Smooth muscle cell (in vitro differentiated cells): ENCODE measurements at regions not wholly inside any gene's neighbourhood (a gene's known extent, or its start where the extent isn't known, plus 50 kb on each side); places are given as distances from the start of the nearest gene placed in this dataset.

ENCODE experiments used
- DNase-seq: peaks from one replicate; lab custom pipeline; 2025; ENCODE audit not compliant: unreplicated experiment; lab: John Stamatoyannopoulos, UW
- H2AFZ ChIP-seq: fragments of 200-600 bp; sonication (generic); 2 replicates; pipeline ENCODE4 v1.6.0; 2016; ENCODE audit warnings: antibody characterized with exemption, low read depth, mild to moderate bottlenecking
- H3F3A ChIP-seq: fragments of 200-600 bp; sonication (generic); 2 replicates; pipeline ENCODE4 v1.6.0; 2017; ENCODE audit warnings: antibody characterized with exemption, low read depth
- H3K27ac ChIP-seq: fragments of 200-600 bp; sonication (generic); 2 replicates; pipeline ENCODE4 v1.5.1; 2016; ENCODE audit warnings: low read depth, mild to moderate bottlenecking
- H3K27me3 ChIP-seq: fragments of 200-600 bp; sonication (generic); 2 replicates; pipeline ENCODE4 v1.6.1; 2016; ENCODE audit warnings: low read depth, mild to moderate bottlenecking
- H3K36me3 ChIP-seq: fragments of 200-600 bp; sonication (generic); 2 replicates; pipeline ENCODE4 v1.5.1; 2016; ENCODE audit warnings: low read depth
- H3K4me1 ChIP-seq: fragments of 200-600 bp; sonication (generic); 2 replicates; pipeline ENCODE4 v1.5.1; 2016; ENCODE audit warnings: low read depth
- H3K4me2 ChIP-seq: fragments of 200-600 bp; sonication (generic); 2 replicates; pipeline ENCODE4 v1.6.0; 2016; ENCODE audit warnings: mild to moderate bottlenecking
- H3K4me3 ChIP-seq: fragments of 200-600 bp; sonication (generic); 2 replicates; pipeline ENCODE4 v1.5.1; 2016; ENCODE audit warnings: mild to moderate bottlenecking
- H3K79me2 ChIP-seq: fragments of 200-600 bp; sonication (generic); 2 replicates; pipeline ENCODE4 v1.6.0; 2016; ENCODE audit warnings: low read depth, mild to moderate bottlenecking
- H3K9ac ChIP-seq: fragments of 200-600 bp; sonication (generic); 2 replicates; pipeline ENCODE4 v1.6.0; 2016; ENCODE audit warnings: low read depth
- H3K9me3 ChIP-seq: fragments of 200-600 bp; sonication (generic); replicated peaks from 2 replicates; pipeline ENCODE4 v1.5.1; 2016; ENCODE audit warnings: low read depth
- H4K20me1 ChIP-seq: fragments of 200-600 bp; sonication (generic); 2 replicates; pipeline ENCODE4 v1.6.0; 2016; ENCODE audit warnings: low read depth
- WGBS: methylation state at CpG from one replicate; pipeline ENCODE4 v1.1.7; 2016; ENCODE audit warnings: low lambda C conversion rate; 5-methylcytosine and 5-hydroxymethylcytosine counted together
- TF ChIP-seq, protein P1 (sequence below): fragments of 200-600 bp; sonication (generic); IDR thresholded peaks from 2 replicates; pipeline ENCODE4 v1.5.1; 2017; ENCODE audit warnings: borderline replicate concordance, mild to moderate bottlenecking, antibody characterized with exemption; ENCODE audit not compliant: insufficient read depth, poor library complexity, severe bottlenecking

DNA sequence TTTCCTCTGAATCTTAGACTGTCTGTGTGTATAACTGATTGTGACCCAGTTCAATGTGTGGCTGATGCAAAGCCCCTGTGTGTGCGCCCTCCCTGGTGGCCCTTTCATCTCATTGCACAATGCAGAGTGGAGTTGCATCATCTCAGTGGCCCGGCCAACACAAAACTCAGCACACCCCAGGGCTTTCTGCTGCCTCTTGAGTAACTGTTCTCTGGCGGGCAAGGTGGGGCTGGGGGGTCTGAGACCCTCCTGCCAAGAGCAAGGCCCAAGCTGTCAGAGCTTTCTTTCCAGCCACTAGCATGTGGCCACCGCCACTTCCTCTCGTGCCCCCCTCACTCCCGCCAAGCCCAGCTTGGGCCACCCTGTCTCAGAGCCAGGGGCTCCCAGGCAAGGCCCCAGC lies 80.7 kb upstream of the ALDH1L1 start:
- TF ChIP-seq, protein P1, sequence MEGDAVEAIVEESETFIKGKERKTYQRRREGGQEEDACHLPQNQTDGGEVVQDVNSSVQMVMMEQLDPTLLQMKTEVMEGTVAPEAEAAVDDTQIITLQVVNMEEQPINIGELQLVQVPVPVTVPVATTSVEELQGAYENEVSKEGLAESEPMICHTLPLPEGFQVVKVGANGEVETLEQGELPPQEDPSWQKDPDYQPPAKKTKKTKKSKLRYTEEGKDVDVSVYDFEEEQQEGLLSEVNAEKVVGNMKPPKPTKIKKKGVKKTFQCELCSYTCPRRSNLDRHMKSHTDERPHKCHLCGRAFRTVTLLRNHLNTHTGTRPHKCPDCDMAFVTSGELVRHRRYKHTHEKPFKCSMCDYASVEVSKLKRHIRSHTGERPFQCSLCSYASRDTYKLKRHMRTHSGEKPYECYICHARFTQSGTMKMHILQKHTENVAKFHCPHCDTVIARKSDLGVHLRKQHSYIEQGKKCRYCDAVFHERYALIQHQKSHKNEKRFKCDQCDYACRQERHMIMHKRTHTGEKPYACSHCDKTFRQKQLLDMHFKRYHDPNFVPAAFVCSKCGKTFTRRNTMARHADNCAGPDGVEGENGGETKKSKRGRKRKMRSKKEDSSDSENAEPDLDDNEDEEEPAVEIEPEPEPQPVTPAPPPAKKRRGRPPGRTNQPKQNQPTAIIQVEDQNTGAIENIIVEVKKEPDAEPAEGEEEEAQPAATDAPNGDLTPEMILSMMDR = no peak
- H3K9ac ChIP-seq = no peak overlapping the region
- H2AFZ ChIP-seq = no peak overlapping the region
- H3K4me3 ChIP-seq = no peak overlapping the region
- no peaks in the 10 kb centered on the region for H3K4me1 ChIP-seq
- no peak for DNase-seq
- no peak overlapping the region for H3K4me2 ChIP-seq
- 61% methylated on average over 6 of the region's 6 CpGs for WGBS
- H3K36me3 ChIP-seq = no peaks in the 10 kb centered on the region
- no peaks in the 10 kb centered on the region for H4K20me1 ChIP-seq
- H3K27me3 ChIP-seq = no peaks in the 10 kb centered on the region
- no peaks in the 10 kb centered on the region for H3K9me3 ChIP-seq
- H3K79me2 ChIP-seq = no peaks in the 10 kb centered on the region
- H3K27ac ChIP-seq = no peak overlapping the region
- no peaks in the 10 kb centered on the region for H3F3A ChIP-seq

DNA sequence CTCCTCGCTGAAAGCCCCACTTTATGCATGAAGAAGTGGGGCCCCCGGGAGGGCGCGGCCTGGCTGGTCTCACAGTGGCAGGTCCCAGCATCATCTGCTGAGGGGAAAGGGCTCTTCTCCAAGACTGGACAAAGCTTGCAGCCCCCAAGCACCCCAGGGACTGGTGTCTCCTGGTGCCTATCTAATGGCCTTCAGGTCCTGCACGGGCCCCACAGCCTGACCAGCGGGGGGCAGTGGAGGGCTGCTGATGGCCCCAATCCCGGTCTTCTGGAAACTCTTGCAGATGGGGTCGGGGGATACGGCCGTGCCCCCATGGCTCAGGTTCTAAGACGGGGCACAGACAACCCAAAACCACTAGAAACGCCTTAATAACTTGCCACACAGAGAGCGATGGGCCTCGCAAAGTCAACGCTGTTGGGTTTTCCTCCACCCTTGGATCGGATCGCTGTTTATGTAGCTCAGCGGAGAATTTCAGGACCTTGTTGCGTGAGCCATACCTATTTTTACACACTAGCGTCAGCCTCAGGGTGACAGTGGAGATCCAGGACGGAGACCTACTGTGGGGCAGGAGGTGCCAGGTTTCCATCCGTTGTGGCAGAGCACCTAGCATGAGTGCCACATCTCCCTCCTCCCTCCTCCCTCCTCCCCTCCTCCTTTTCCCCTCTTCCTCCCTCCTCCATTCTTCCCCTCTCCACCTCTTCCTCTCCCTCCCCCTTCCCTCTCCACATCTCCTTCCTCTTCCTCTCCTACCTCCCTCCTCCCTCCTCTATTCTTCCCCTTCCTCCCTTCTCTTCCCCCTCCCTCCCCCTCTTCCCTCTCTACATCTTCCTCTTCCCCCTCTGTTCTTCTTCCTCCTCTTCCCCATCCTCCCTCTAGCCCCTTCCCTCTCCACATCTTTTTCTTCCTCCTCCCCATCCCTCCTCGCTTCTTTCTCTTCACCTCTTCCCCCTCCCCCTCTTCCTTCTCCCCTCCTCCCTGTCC lies 79.3 kb upstream of the ALDH1L1 start:
- WGBS = 64% methylated on average over 22 of the region's 23 CpGs
- Histone ChIP-seq H3K4me2 (no peak overlapping the region), H3K4me3 (no peak overlapping the region), H3F3A (no peaks in the 10 kb centered on the region), H3K79me2 (no peaks in the 10 kb centered on the region), H4K20me1 (no peaks in the 10 kb centered on the region), H3K27me3 (no peaks in the 10 kb centered on the region), H3K9me3 (no peaks in the 10 kb centered on the region), H3K4me1 (no peaks in the 10 kb centered on the region), H3K27ac (no peak overlapping the region), H3K9ac (no peak overlapping the region), H3K36me3 (no peaks in the 10 kb centered on the region), H2AFZ (no peak overlapping the region)
- DNase-seq = no peak
- TF ChIP-seq, protein P1 = peak; percentile 42

- H3K9me3 ChIP-seq = no peaks in the 10 kb centered on the region
- H3K4me2 ChIP-seq = no peak overlapping the region
- no peak overlapping the region for H3K4me3 ChIP-seq
- WGBS = 44% methylated on average over 1 of the region's 1 CpG
- H4K20me1 ChIP-seq = no peaks in the 10 kb centered on the region
- H3K27ac ChIP-seq = no peak overlapping the region
- H3K79me2 ChIP-seq = no peaks in the 10 kb centered on the region
- TF ChIP-seq, protein P1 = no peak
- H3K27me3 ChIP-seq = no peaks in the 10 kb centered on the region
- no peaks in the 10 kb centered on the region for H3F3A ChIP-seq
- no peak for DNase-seq
- H3K9ac ChIP-seq = no peak overlapping the region
- H3K4me1 ChIP-seq = no peaks in the 10 kb centered on the region
- H2AFZ ChIP-seq = no peak overlapping the region
- no peaks in the 10 kb centered on the region for H3K36me3 ChIP-seq
Measured at GRCh38 chr3:126258670-126259069, 78.3 kb upstream of the ALDH1L1 start.

DNA sequence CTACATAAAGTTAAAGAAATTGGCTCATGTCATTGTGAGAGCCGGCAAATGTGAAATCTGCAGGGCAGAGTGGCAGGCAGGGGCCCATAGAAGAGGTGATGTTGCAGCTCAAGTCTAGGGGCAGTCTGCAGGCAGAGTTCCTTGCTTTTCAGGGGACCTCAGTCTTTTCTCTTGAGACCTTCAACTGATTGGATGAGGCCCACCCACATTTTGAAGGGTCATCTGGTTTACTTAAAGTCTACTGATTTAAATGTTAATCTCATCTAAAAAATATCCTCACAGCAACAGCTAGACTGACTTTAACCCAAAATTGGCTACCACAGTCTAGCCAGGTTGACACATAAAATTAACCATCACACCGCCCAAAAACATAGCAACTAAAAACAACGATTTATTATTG lies 77.6 kb upstream of the ALDH1L1 start:
- Histone ChIP-seq H3K36me3 (no peaks in the 10 kb centered on the region), H3F3A (no peaks in the 10 kb centered on the region), H3K4me1 (no peaks in the 10 kb centered on the region), H3K4me3 (no peak overlapping the region), H2AFZ (no peak overlapping the region), H3K9me3 (no peaks in the 10 kb centered on the region), H3K4me2 (no peak overlapping the region), H3K27me3 (no peaks in the 10 kb centered on the region), H3K79me2 (no peaks in the 10 kb centered on the region), H4K20me1 (no peaks in the 10 kb centered on the region), H3K9ac (no peak overlapping the region), H3K27ac (no peak overlapping the region)
- 94% methylated on average over 3 of the region's 3 CpGs for WGBS
- TF ChIP-seq, protein P1 = no peak
- no peak for DNase-seq
